ENCODE measurements at regions not wholly inside any gene's neighbourhood (a gene's known extent, or its start where the extent isn't known, plus 50 kb on each side); places are given as distances from the start of the nearest gene placed in this dataset.

- TF ChIP-seq FOXM1 (IDR thresholded peaks at IDR 0.05; ENCODE audit: borderline replicate concordance) (no peak), SP1 (IDR thresholded peaks at IDR 0.05) (no peak), PKNOX1 (IDR thresholded peaks at IDR 0.05) (no peak), BHLHE40 (IDR thresholded peaks at IDR 0.05; ENCODE audit: borderline replicate concordance) (no peak), CTBP1 (IDR thresholded peaks at IDR 0.05; ENCODE audit: borderline replicate concordance) (no peak), LEF1 (IDR thresholded peaks at IDR 0.05; ENCODE audit: borderline replicate concordance) (no peak), NFRKB (IDR thresholded peaks at IDR 0.05) (no peak), TARDBP (IDR thresholded peaks at IDR 0.05) (no peak), ARNT (IDR thresholded peaks at IDR 0.05) (no peak), ZNF384 (IDR thresholded peaks at IDR 0.05) (no peak), SUZ12 (IDR thresholded peaks at IDR 0.05) (no peak)
Observed at GRCh38 chr16:5422047-5422446, 324.5 kb upstream of the EEF2KMT start.
